Fibroblast of lung (primary cell): ENCODE measurements at regions not wholly inside any gene's neighbourhood (a gene's known extent, or its start where the extent isn't known, plus 50 kb on each side); places are given as distances from the start of the nearest gene placed in this dataset.
"Not testable (repeated sequence)": the region's sequence is repeated elsewhere in the genome, so short reads cannot be mapped to it uniquely, and the experiment has no call there.

ENCODE experiments used
- DNase-seq, 2 donors: peaks; one replicate each; pipeline versions ENCODE4 v3.0.0 to v3.0.0-alpha.2; 2010; ENCODE audit warnings: low read depth in 2 of 2
- H2AFZ ChIP-seq: 2 replicates; pipeline ENCODE4 v1.5.1; 2012; ENCODE audit warnings: low read length, control low read depth, inconsistent platforms
- H3K27ac ChIP-seq: 2 replicates; pipeline ENCODE4 v1.5.1; 2011; ENCODE audit warnings: low read length, control low read depth; ENCODE audit not compliant: insufficient read depth
- H3K27me3 ChIP-seq: 2 replicates; pipeline ENCODE4 v1.5.1; 2011; ENCODE audit warnings: mild to moderate bottlenecking, low read length; ENCODE audit not compliant: control insufficient read depth, insufficient read depth
- H3K36me3 ChIP-seq: 2 replicates; pipeline ENCODE4 v1.5.1; 2011; ENCODE audit warnings: low read length; ENCODE audit not compliant: control insufficient read depth, insufficient read depth
- H3K4me1 ChIP-seq: 2 replicates; pipeline ENCODE4 v1.5.1; 2011; ENCODE audit warnings: low read length; ENCODE audit not compliant: control insufficient read depth, insufficient read depth; ENCODE audit errors: extremely low read depth
- H3K4me2 ChIP-seq: 2 replicates; pipeline ENCODE4 v1.5.1; 2011; ENCODE audit warnings: low read length, control low read depth; ENCODE audit not compliant: insufficient read depth; ENCODE audit errors: extremely low read depth
- H3K4me3 ChIP-seq, 4 experiments: fragments of 200-600 bp in 1 of 4; sonication (generic) in 1 of 4; replicated peaks in 1 of 4; 2 replicates each; pipeline ENCODE4 v1.5.1; 2011 to 2016; ENCODE audit warnings: low read length in 4 of 4, low read depth in 3 of 4, mild to moderate bottlenecking in 3 of 4, control low read depth in 2 of 4, inconsistent platforms in 1 of 4, mixed read lengths in 1 of 4; ENCODE audit not compliant: insufficient read depth in 1 of 4; ENCODE audit errors: control extremely low read depth in 1 of 4
- H3K79me2 ChIP-seq: 2 replicates; pipeline ENCODE4 v1.5.1; 2012; ENCODE audit warnings: mild to moderate bottlenecking, low read length, inconsistent platforms; ENCODE audit not compliant: control insufficient read depth, insufficient read depth
- H3K9ac ChIP-seq: 2 replicates; pipeline ENCODE4 v1.5.1; 2011; ENCODE audit warnings: mild to moderate bottlenecking, low read length, control low read depth; ENCODE audit not compliant: insufficient read depth
- H3K9me3 ChIP-seq: 2 replicates; pipeline ENCODE4 v1.5.1; 2012; ENCODE audit warnings: low read depth, low read length; ENCODE audit not compliant: control insufficient read depth, insufficient read depth
- H4K20me1 ChIP-seq: 2 replicates; pipeline ENCODE4 v1.5.1; 2011; ENCODE audit warnings: low read length; ENCODE audit not compliant: control insufficient read depth, insufficient read depth; ENCODE audit errors: extremely low read depth
- CTCF ChIP-seq, 2 donors: IDR thresholded peaks in 1 of 2; conservative IDR thresholded peaks in 1 of 2; 1 replicate in 1 of 2; 2 replicates in 1 of 2; pipeline ENCODE4 v1.5.1; 2011 to 2012; ENCODE audit warnings: low read length in 2 of 2, control low read depth in 1 of 2, inconsistent platforms in 1 of 2, low read depth in 1 of 2, mild to moderate bottlenecking in 1 of 2
- EZH2 ChIP-seq: IDR thresholded peaks from 2 replicates; pipeline ENCODE4 v1.5.1; 2012; ENCODE audit warnings: low read length, control low read depth, mild to moderate bottlenecking; ENCODE audit errors: missing control alignments

DNA sequence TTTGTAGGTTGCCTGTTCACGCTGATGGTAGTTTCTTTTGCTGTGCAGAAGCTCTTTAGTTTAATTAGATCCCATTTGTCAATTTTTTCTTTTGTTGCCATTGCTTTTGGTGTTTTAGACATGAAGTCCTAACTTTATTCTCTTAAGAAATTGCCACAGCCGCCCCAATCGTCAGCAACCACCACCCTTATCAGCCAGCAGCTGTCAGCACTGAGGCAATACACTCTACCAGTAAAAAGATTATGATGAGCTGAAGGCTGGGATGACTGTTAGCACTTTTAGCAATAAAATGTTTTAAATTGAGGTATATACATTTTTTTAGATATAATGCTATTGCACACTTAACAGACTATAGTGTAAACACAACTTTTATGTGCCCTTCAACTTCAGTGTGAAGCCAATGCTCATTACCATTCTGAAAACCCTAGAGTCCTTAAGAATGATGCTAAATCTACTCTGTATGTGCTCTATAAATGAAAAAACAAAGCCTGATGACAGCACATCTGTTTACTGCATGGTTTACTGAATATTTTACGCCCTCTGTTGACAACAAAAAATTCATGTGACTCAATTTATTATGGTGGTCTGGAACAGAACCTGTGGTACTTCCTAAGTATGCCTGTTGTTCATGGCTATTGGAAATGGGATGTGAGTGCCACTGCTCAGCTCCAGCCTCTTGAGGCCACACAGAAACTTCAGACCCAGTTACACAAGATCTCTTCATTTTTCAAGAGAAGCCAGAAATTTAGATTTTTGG, 197.4 kb downstream of the DUSP6 start:
- Histone ChIP-seq H2AFZ (no peak overlapping the region), H3K4me1 (peaks cover 1% of the 10 kb centered on the region), H3K4me3 (no peak overlapping the region), H3K27me3 (no peaks in the 10 kb centered on the region), H3K27ac (no peak overlapping the region), H3K36me3 (no peaks in the 10 kb centered on the region), H3K4me2 (no peak overlapping the region), H3K9me3 (no peaks in the 10 kb centered on the region), H3K9ac (no peak overlapping the region), H3K79me2 (no peaks in the 10 kb centered on the region), H4K20me1 (no peaks in the 10 kb centered on the region)
- TF ChIP-seq CTCF (conservative IDR thresholded peaks at IDR 0.05 in 1 of 2, IDR thresholded peaks at IDR 0.05 in 1 of 2; ENCODE audit: low read depth in 1 of 2, low read length in 2 of 2), result peak; percentile 12 to 33
- no peak for TF ChIP-seq EZH2
- no peak for DNase-seq

DNA sequence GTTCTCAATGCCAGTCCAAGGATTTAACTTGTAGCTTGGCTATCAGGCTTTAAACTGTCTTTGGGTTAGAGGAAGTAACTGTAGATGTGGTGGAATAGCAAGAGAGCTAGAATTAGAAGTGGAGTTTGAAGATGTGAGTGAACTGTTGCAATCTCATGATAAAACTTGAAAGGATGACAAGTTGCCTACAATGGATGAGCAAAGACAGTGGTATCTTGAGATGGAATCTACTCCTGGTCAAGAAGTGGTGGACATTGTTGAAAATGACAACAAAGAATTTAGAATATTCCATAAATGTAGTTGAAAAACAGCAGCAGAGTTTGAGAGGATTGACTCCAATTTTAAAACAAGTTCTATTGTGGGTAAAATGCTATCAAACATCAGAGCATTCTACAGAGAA, 199.0 kb downstream of the DUSP6 start:
- H4K20me1 ChIP-seq, result no peaks in the 10 kb centered on the region
- no peak overlapping the region for H2AFZ ChIP-seq
- TF ChIP-seq CTCF (conservative IDR thresholded peaks at IDR 0.05 in 1 of 2, IDR thresholded peaks at IDR 0.05 in 1 of 2; ENCODE audit: low read depth in 1 of 2, low read length in 2 of 2), result no peak
- TF ChIP-seq EZH2, result no peak
- no peak overlapping the region for H3K27ac ChIP-seq
- no peaks in the 10 kb centered on the region for H3K4me1 ChIP-seq
- H3K9ac ChIP-seq, result no peak overlapping the region
- H3K36me3 ChIP-seq, result no peaks in the 10 kb centered on the region
- H3K4me2 ChIP-seq, result no peak overlapping the region
- no peaks in the 10 kb centered on the region for H3K9me3 ChIP-seq
- H3K27me3 ChIP-seq, result no peaks in the 10 kb centered on the region
- H3K4me3 ChIP-seq, result no peak overlapping the region
- no peak for DNase-seq
- H3K79me2 ChIP-seq, result no peaks in the 10 kb centered on the region

- H3K79me2 ChIP-seq, result no peaks in the 10 kb centered on the region
- H2AFZ ChIP-seq, result no peak overlapping the region
- H3K9ac ChIP-seq, result no peak overlapping the region
- DNase-seq, result no peak
- no peak overlapping the region for H3K4me3 ChIP-seq
- no peaks in the 10 kb centered on the region for H3K27me3 ChIP-seq
- no peak overlapping the region for H3K27ac ChIP-seq
- H3K4me2 ChIP-seq, result no peak overlapping the region
- H3K36me3 ChIP-seq, result no peaks in the 10 kb centered on the region
- H4K20me1 ChIP-seq, result no peaks in the 10 kb centered on the region
- TF ChIP-seq EZH2 (no peak), CTCF (conservative IDR thresholded peaks at IDR 0.05 in 1 of 2, IDR thresholded peaks at IDR 0.05 in 1 of 2; ENCODE audit: low read depth in 1 of 2, low read length in 2 of 2) (no peak)
- no peaks in the 10 kb centered on the region for H3K9me3 ChIP-seq
- no peaks in the 10 kb centered on the region for H3K4me1 ChIP-seq
Observed at GRCh38 chr12:89151536-89151935, 200.8 kb downstream of the DUSP6 start.

DNA sequence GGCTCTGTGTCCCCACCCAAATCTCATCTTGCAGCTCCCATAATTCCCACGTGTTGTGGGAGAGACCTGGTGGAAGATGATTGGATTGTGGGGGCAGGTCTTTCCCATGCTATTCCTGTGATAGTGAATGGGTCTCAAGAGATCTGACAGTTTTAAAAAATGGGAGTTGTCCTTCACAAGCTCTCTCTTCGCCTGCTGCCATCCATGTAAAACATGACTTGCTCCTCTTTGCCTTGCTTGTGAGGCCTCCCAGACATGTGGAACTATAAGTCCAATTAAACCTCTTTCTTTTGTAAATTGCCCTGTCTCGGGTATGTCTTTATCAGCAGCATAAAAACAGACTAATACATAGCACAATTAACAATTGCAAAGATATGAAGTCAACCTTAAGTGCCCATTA, 201.5 kb downstream of the DUSP6 start:
- H3K27ac ChIP-seq, DNase-seq, H3K4me3 ChIP-seq, H3K9me3 ChIP-seq, H3K4me1 ChIP-seq, H2AFZ ChIP-seq, H3K9ac ChIP-seq, H3K36me3 ChIP-seq, H3K4me2 ChIP-seq, H3K27me3 ChIP-seq, H4K20me1 ChIP-seq, H3K79me2 ChIP-seq: not testable (repeated sequence)
